ENCODE measurements at regions not wholly inside any gene's neighbourhood (a gene's known extent, or its start where the extent isn't known, plus 50 kb on each side); places are given as distances from the start of the nearest gene placed in this dataset.

GRCh38 chr11:129533395-129533794 lies 157.7 kb downstream of the BARX2 start:
- no peaks in the 10 kb centered on the region for H3K4me1 ChIP-seq
- no peak for TF ChIP-seq CTCF (IDR thresholded peaks at IDR 0.05)
- intact Hi-C loops (cut with DNase I), result no loop called here
- H3K9me3 ChIP-seq, result peaks cover 7% of the 10 kb centered on the region
- H3K27ac ChIP-seq, result no peak overlapping the region
- no peak for ATAC-seq
- no peak for DNase-seq
- H3K36me3 ChIP-seq, result no peaks in the 10 kb centered on the region
- no peak overlapping the region for H3K4me3 ChIP-seq
- no peaks in the 10 kb centered on the region for H3K27me3 ChIP-seq (ENCODE audit: low read depth)

GRCh38 chr11:129536338-129536737 lies 160.7 kb downstream of the BARX2 start:
- peaks cover 7% of the 10 kb centered on the region for H3K9me3 ChIP-seq
- H3K27ac ChIP-seq, result no peak overlapping the region
- no peaks in the 10 kb centered on the region for H3K36me3 ChIP-seq
- ATAC-seq (no peak), DNase-seq (no peak)
- no peak overlapping the region for H3K4me3 ChIP-seq
- H3K27me3 ChIP-seq (ENCODE audit: low read depth), result no peaks in the 10 kb centered on the region
- no peak for TF ChIP-seq CTCF (IDR thresholded peaks at IDR 0.05)
- intact Hi-C loops (cut with DNase I), result no loop called here
- H3K4me1 ChIP-seq, result no peaks in the 10 kb centered on the region

GRCh38 chr11:129538323-129538722 lies 162.7 kb downstream of the BARX2 start:
- no peak for TF ChIP-seq CTCF (IDR thresholded peaks at IDR 0.05)
- intact Hi-C loops (cut with DNase I), result no loop called here
- DNase-seq, result no peak
- ATAC-seq, result no peak
- Histone ChIP-seq H3K36me3 (no peaks in the 10 kb centered on the region), H3K4me1 (no peaks in the 10 kb centered on the region), H3K4me3 (no peak overlapping the region), H3K27me3 (ENCODE audit: low read depth) (no peaks in the 10 kb centered on the region), H3K9me3 (peaks cover 7% of the 10 kb centered on the region), H3K27ac (no peak overlapping the region)

- no peak for DNase-seq
- Histone ChIP-seq H3K9me3 (no peaks in the 10 kb centered on the region), H3K27me3 (ENCODE audit: low read depth) (no peaks in the 10 kb centered on the region), H3K36me3 (no peaks in the 10 kb centered on the region), H3K4me3 (no peak overlapping the region), H3K4me1 (no peaks in the 10 kb centered on the region), H3K27ac (no peak overlapping the region)
- intact Hi-C loops (cut with DNase I), result no loop called here
- TF ChIP-seq CTCF (IDR thresholded peaks at IDR 0.05), result no peak
- ATAC-seq, result no peak
Measured at GRCh38 chr11:129543515-129544290, 168.1 kb downstream of the BARX2 start.

GRCh38 chr11:129544691-129545090 lies 169.0 kb downstream of the BARX2 start:
- TF ChIP-seq CTCF (IDR thresholded peaks at IDR 0.05), result no peak
- Histone ChIP-seq H3K36me3 (no peaks in the 10 kb centered on the region), H3K9me3 (no peaks in the 10 kb centered on the region), H3K4me3 (no peak overlapping the region), H3K27ac (no peak overlapping the region), H3K4me1 (no peaks in the 10 kb centered on the region), H3K27me3 (ENCODE audit: low read depth) (no peaks in the 10 kb centered on the region)
- ATAC-seq (no peak), DNase-seq (no peak)
- intact Hi-C loops (cut with DNase I), result no loop called here
